ENCODE measurements at regions not wholly inside any gene's neighbourhood (a gene's known extent, or its start where the extent isn't known, plus 50 kb on each side); places are given as distances from the start of the nearest gene placed in this dataset.

GRCh38 chr5:163281512-163281911 lies 155.9 kb upstream of the CCNG1 start:
- Histone ChIP-seq H3K79me2 (ENCODE audit: control insufficient read depth, insufficient read depth, low read length) (no peaks in the 10 kb centered on the region), H3K4me2 (ENCODE audit: control insufficient read depth, extremely low read depth, insufficient read depth, low read depth, low read length) (no peak overlapping the region), H3K4me1 (ENCODE audit: control insufficient read depth, extremely low read depth, insufficient read depth, low read length) (no peaks in the 10 kb centered on the region), H3K36me3 (ENCODE audit: control insufficient read depth in 2 of 2, extremely low read depth in 1 of 2, insufficient read depth in 2 of 2, low read length in 2 of 2) (no peaks in the 10 kb centered on the region), H3K27me3 (ENCODE audit: control insufficient read depth, extremely low read depth, insufficient read depth, low read length) (no peaks in the 10 kb centered on the region), H3K4me3 (ENCODE audit: control insufficient read depth in 2 of 3, extremely low read depth in 1 of 3, insufficient read depth in 2 of 3, low read depth in 1 of 3, low read length in 3 of 3) (no peak overlapping the region), H4K20me1 (ENCODE audit: control insufficient read depth, extremely low read depth, insufficient read depth, low read length) (no peaks in the 10 kb centered on the region), H3K9ac (ENCODE audit: control insufficient read depth, extremely low read depth, insufficient read depth, low read length) (no peak overlapping the region), H3K27ac (ENCODE audit: control insufficient read depth, insufficient read depth, low read length) (no peak overlapping the region), H2AFZ (ENCODE audit: control insufficient read depth, low read length) (no peak overlapping the region), H3K9me3 (ENCODE audit: control insufficient read depth, low read depth, low read length) (no peaks in the 10 kb centered on the region), H3K9me1 (ENCODE audit: control insufficient read depth, extremely low read depth, insufficient read depth, low read length) (no peaks in the 10 kb centered on the region)
- dilution Hi-C loops (cut with MboI; ENCODE audit: extremely low pct_ligation_motif_present, low sequenced_read_pairs): no loop called here
- no peak for DNase-seq (ENCODE audit: low read depth, low spot score)
- FAIRE-seq: no peak
- TF ChIP-seq EZH2 (IDR thresholded peaks at IDR 0.05; ENCODE audit: low read length): no peak
- TF ChIP-seq CTCF (optimal IDR thresholded peaks at IDR 0.05 in 1 of 3, IDR thresholded peaks at IDR 0.05 in 1 of 3, conservative IDR thresholded peaks at IDR 0.05 in 1 of 3; ENCODE audit: extremely low read depth in 1 of 3, insufficient read depth in 2 of 3, low read length in 3 of 3): no peak

GRCh38 chr5:163293836-163294235 lies 143.6 kb upstream of the CCNG1 start:
- H3K9me1 ChIP-seq (ENCODE audit: control insufficient read depth, extremely low read depth, insufficient read depth, low read length): no peaks in the 10 kb centered on the region
- dilution Hi-C loops (cut with MboI; ENCODE audit: extremely low pct_ligation_motif_present, low sequenced_read_pairs): no loop called here
- H4K20me1 ChIP-seq (ENCODE audit: control insufficient read depth, extremely low read depth, insufficient read depth, low read length): no peaks in the 10 kb centered on the region
- FAIRE-seq (no peak), DNase-seq (ENCODE audit: low read depth, low spot score) (no peak)
- no peak overlapping the region for H3K9ac ChIP-seq (ENCODE audit: control insufficient read depth, extremely low read depth, insufficient read depth, low read length)
- H3K4me3 ChIP-seq (ENCODE audit: control insufficient read depth in 2 of 3, extremely low read depth in 1 of 3, insufficient read depth in 2 of 3, low read depth in 1 of 3, low read length in 3 of 3): no peak overlapping the region
- no peaks in the 10 kb centered on the region for H3K27me3 ChIP-seq (ENCODE audit: control insufficient read depth, extremely low read depth, insufficient read depth, low read length)
- no peaks in the 10 kb centered on the region for H3K36me3 ChIP-seq (ENCODE audit: control insufficient read depth in 2 of 2, extremely low read depth in 1 of 2, insufficient read depth in 2 of 2, low read length in 2 of 2)
- H3K79me2 ChIP-seq (ENCODE audit: control insufficient read depth, insufficient read depth, low read length): no peaks in the 10 kb centered on the region
- H3K9me3 ChIP-seq (ENCODE audit: control insufficient read depth, low read depth, low read length): no peaks in the 10 kb centered on the region
- no peak overlapping the region for H2AFZ ChIP-seq (ENCODE audit: control insufficient read depth, low read length)
- H3K4me2 ChIP-seq (ENCODE audit: control insufficient read depth, extremely low read depth, insufficient read depth, low read depth, low read length): no peak overlapping the region
- no peak for TF ChIP-seq CTCF (optimal IDR thresholded peaks at IDR 0.05 in 1 of 3, IDR thresholded peaks at IDR 0.05 in 1 of 3, conservative IDR thresholded peaks at IDR 0.05 in 1 of 3; ENCODE audit: extremely low read depth in 1 of 3, insufficient read depth in 2 of 3, low read length in 3 of 3)
- no peak for TF ChIP-seq EZH2 (IDR thresholded peaks at IDR 0.05; ENCODE audit: low read length)
- H3K27ac ChIP-seq (ENCODE audit: control insufficient read depth, insufficient read depth, low read length): no peak overlapping the region
- no peaks in the 10 kb centered on the region for H3K4me1 ChIP-seq (ENCODE audit: control insufficient read depth, extremely low read depth, insufficient read depth, low read length)

Measured in keratinocyte (primary cell).